Adrenal gland (tissue), 9 donors: ENCODE measurements at regions not wholly inside any gene's neighbourhood (a gene's known extent, or its start where the extent isn't known, plus 50 kb on each side); places are given as distances from the start of the nearest gene placed in this dataset.

Experiments
- DNase-seq, 7 donors: peaks; one replicate each; pipeline ENCODE4 v3.0.0-alpha.2; 2019 to 2020
- H3K27ac ChIP-seq, 5 donors: fragments of 200-600 bp; sonication (generic) in 4 of 5; 1 replicate in 3 of 5; 2 replicates in 2 of 5; pipeline versions ENCODE4 v1.5.1 to v1.8.0; 2016 to 2020; ENCODE audit warnings: mild to moderate bottlenecking in 1 of 5
- H3K27me3 ChIP-seq: fragments of 200-600 bp; 2 replicates; pipeline ENCODE4 v1.8.0; 2021
- H3K36me3 ChIP-seq, 2 donors: fragments of 200-600 bp; replicated peaks in 1 of 2; 1 replicate in 1 of 2; 2 replicates in 1 of 2; pipeline versions ENCODE4 v1.5.1 to v1.8.0; 2018 to 2022
- H3K4me1 ChIP-seq, 2 donors: fragments of 200-600 bp; replicated peaks in 1 of 2; 1 replicate in 1 of 2; 2 replicates in 1 of 2; pipeline versions ENCODE4 v1.5.1 to v1.8.0; 2018 to 2021
- H3K4me3 ChIP-seq, 4 donors: fragments of 200-600 bp; sonication (generic) in 3 of 4; one replicate each; pipeline ENCODE4 v1.5.1; 2016 to 2018
- H3K9me3 ChIP-seq, 3 donors: fragments of 200-600 bp; sonication (generic) in 1 of 3; replicated peaks in 1 of 3; 1 replicate in 2 of 3; 2 replicates in 1 of 3; pipeline versions ENCODE4 v1.5.1 to v1.8.0; 2016 to 2021
- CTCF ChIP-seq, 6 experiments: fragments of 450-650 bp in 4 of 6; fragments of 200-600 bp in 2 of 6; sonication (generic) in 1 of 6; IDR thresholded peaks; 1 replicate in 5 of 6; 2 replicates in 1 of 6; pipeline versions ENCODE4 v1.5.1 to v1.8.0; 2016 to 2021; ENCODE audit warnings: antibody characterized with exemption in 6 of 6, mild to moderate bottlenecking in 2 of 6, moderate library complexity in 1 of 6
- POLR2A ChIP-seq, 2 donors: fragments of 450-650 bp; IDR thresholded peaks; one replicate each; pipeline ENCODE4 v1.6.1; 2017; ENCODE audit warnings: antibody characterized with exemption in 2 of 2, mild to moderate bottlenecking in 2 of 2, moderate library complexity in 1 of 2
- WGBS, 4 donors: extraction: QIAGEN DNeasy Blood & Tissue Kit in 2 of 4; methylation state at CpG; one replicate each; pipeline versions ENCODE4 v1.1.5 to v1.1.7; 2013 to 2017; 5-methylcytosine and 5-hydroxymethylcytosine counted together
- intact Hi-C, 2 donors: fragments of 100-400 bp; cut with DNase I; formaldehyde crosslinking; loops; one replicate each; pipeline versions ENCODE4 v1.14.1 to v1.15.0; 2022 to 2023
- donor health status: healthy with polysubstance abuse.
- donor health status: Bipolar disorder and iron deficiency.
- donor health status: DM: yes; HTN: yes; CAD: no.
- donor health status: DM: no; HTN: no; CAD: no.
- donor health status: DM: no; HTN: no; CAD: no.

- no peak overlapping the region for H3K27ac ChIP-seq
- H3K4me3 ChIP-seq: no peak overlapping the region
- no peak for DNase-seq
- H3K4me1 ChIP-seq: no peaks in the 10 kb centered on the region
- 38 to 52% (median 47%) methylated on average over 2 of the region's 2 CpGs for WGBS, 4 donors
- no peaks in the 10 kb centered on the region for H3K27me3 ChIP-seq
- no peaks in the 10 kb centered on the region for H3K9me3 ChIP-seq
- TF ChIP-seq POLR2A (IDR thresholded peaks at IDR 0.05) (no peak), CTCF (IDR thresholded peaks at IDR 0.05) (no peak)
- intact Hi-C loops: no loop called here
- H3K36me3 ChIP-seq: no peaks in the 10 kb centered on the region
These were observed 351.8 kb upstream of the GYPC start for GRCh38 chr2:126304154-126304553.

- no peaks in the 10 kb centered on the region for H3K36me3 ChIP-seq
- H3K4me3 ChIP-seq: no peak overlapping the region
- H3K27ac ChIP-seq: no peak overlapping the region
- TF ChIP-seq POLR2A (IDR thresholded peaks at IDR 0.05): no peak
- no peak for TF ChIP-seq CTCF (IDR thresholded peaks at IDR 0.05)
- H3K9me3 ChIP-seq: no peaks in the 10 kb centered on the region
- H3K4me1 ChIP-seq: no peaks in the 10 kb centered on the region
- WGBS, 4 donors: 76 to 86% (median 82%) methylated on average over 4 of the region's 4 CpGs
- no peaks in the 10 kb centered on the region for H3K27me3 ChIP-seq
- intact Hi-C loops: no loop called here
- DNase-seq: no peak
These were observed 349.4 kb upstream of the GYPC start for GRCh38 chr2:126306539-126306938.

- intact Hi-C loops: no loop called here
- no peak for TF ChIP-seq CTCF (IDR thresholded peaks at IDR 0.05)
- TF ChIP-seq POLR2A (IDR thresholded peaks at IDR 0.05): no peak
- Histone ChIP-seq H3K27ac (no peak overlapping the region), H3K27me3 (no peaks in the 10 kb centered on the region), H3K4me1 (no peaks in the 10 kb centered on the region), H3K4me3 (no peak overlapping the region), H3K36me3 (no peaks in the 10 kb centered on the region), H3K9me3 (no peaks in the 10 kb centered on the region)
- WGBS, 4 donors: 65 to 72% (median 70%) methylated on average over 8 of the region's 8 CpGs
- no peak for DNase-seq
These were observed 348.2 kb upstream of the GYPC start for GRCh38 chr2:126307740-126308139.

GRCh38 chr2:126309185-126309584, 346.8 kb upstream of the GYPC start:
- Histone ChIP-seq H3K27me3 (no peaks in the 10 kb centered on the region), H3K27ac (no peak overlapping the region), H3K4me3 (no peak overlapping the region), H3K36me3 (no peaks in the 10 kb centered on the region), H3K4me1 (no peaks in the 10 kb centered on the region), H3K9me3 (no peaks in the 10 kb centered on the region)
- TF ChIP-seq POLR2A (IDR thresholded peaks at IDR 0.05) (no peak), CTCF (IDR thresholded peaks at IDR 0.05) (no peak)
- 82 to 87% (median 85%) methylated on average over 2 of the region's 2 CpGs for WGBS, 4 donors
- intact Hi-C loops: no loop called here
- DNase-seq: no peak
